Lung (tissue), 12 donors: ENCODE measurements at regions not wholly inside any gene's neighbourhood (a gene's known extent, or its start where the extent isn't known, plus 50 kb on each side); places are given as distances from the start of the nearest gene placed in this dataset. TPM values are rescaled to one million over a fixed set of nuclear protein-coding genes. Genes with fewer than 3 reads are reported as not detected.

Experiments
- ATAC-seq: fragments of 200-7000 bp; cut with Tn5 transposase; one replicate; pipeline ENCODE4 v1.9.1; 2020; ENCODE audit warnings: moderate number of reproducible peaks; ENCODE audit not compliant: insufficient read depth, low FRiP score
- DNase-seq, 3 donors: peaks; one replicate each; pipeline ENCODE4 v3.0.0-alpha.2; 2013 to 2017
- H3K27ac ChIP-seq, 2 donors: one replicate each; pipeline ENCODE4 v1.5.1; 2013; ENCODE audit warnings: mild to moderate bottlenecking in 2 of 2, moderate library complexity in 2 of 2, control low read depth in 1 of 2, inconsistent platforms in 1 of 2, low read depth in 1 of 2, low read length in 1 of 2
- H3K27me3 ChIP-seq, 3 donors: one replicate each; pipeline ENCODE4 v1.5.1; 2013; ENCODE audit warnings: low read length in 2 of 3; ENCODE audit not compliant: control insufficient read depth in 3 of 3, insufficient read depth in 3 of 3
- H3K36me3 ChIP-seq, 4 donors: one replicate each; pipeline ENCODE4 v1.5.1; 2013; ENCODE audit warnings: low read length in 4 of 4, mild to moderate bottlenecking in 1 of 4, moderate library complexity in 1 of 4; ENCODE audit not compliant: control insufficient read depth in 4 of 4, insufficient read depth in 4 of 4
- H3K4me1 ChIP-seq, 5 donors: one replicate each; pipeline ENCODE4 v1.5.1; 2013; ENCODE audit warnings: low read length in 5 of 5, mild to moderate bottlenecking in 2 of 5, moderate library complexity in 1 of 5; ENCODE audit not compliant: control insufficient read depth in 5 of 5, insufficient read depth in 5 of 5
- H3K4me3 ChIP-seq: one replicate; pipeline ENCODE4 v1.5.1; 2013; ENCODE audit warnings: mild to moderate bottlenecking, control low read depth, moderate library complexity
- H3K9ac ChIP-seq, 2 donors: one replicate each; pipeline ENCODE4 v1.5.1; 2013; ENCODE audit warnings: low read length in 2 of 2, control low read depth in 1 of 2; ENCODE audit not compliant: insufficient read depth in 1 of 2
- H3K9me3 ChIP-seq, 4 donors: one replicate each; pipeline ENCODE4 v1.5.1; 2013; ENCODE audit warnings: low read length in 3 of 4, mild to moderate bottlenecking in 1 of 4, moderate library complexity in 1 of 4; ENCODE audit not compliant: control insufficient read depth in 4 of 4, insufficient read depth in 3 of 4
- WGBS, 2 donors: extraction: QIAGEN DNeasy Blood & Tissue Kit; methylation state at CpG; one replicate each; pipeline ENCODE4 v1.1.7; 2013; 5-methylcytosine and 5-hydroxymethylcytosine counted together
- small RNA-seq: library from RNA; depleted of rRNA; stranded (forward); fragments of <200 nt; gene quantifications from one replicate; pipeline ENCODE3, GENCODE V24; 2014; ENCODE audit warnings: low replicate concordance
- TF ChIP-seq, protein P1 (sequence below): IDR thresholded peaks from 2 replicates; pipeline ENCODE4 v1.5.1; 2012; ENCODE audit warnings: mild to moderate bottlenecking; ENCODE audit errors: control extremely low read depth, extremely low read depth
- donor health status: control.
- donor health status: control.
- donor health status: Bipolar disorder and iron deficiency.
- donor health status: healthy.
- donor health status: DM: yes; HTN: yes; CAD: no.

DNA sequence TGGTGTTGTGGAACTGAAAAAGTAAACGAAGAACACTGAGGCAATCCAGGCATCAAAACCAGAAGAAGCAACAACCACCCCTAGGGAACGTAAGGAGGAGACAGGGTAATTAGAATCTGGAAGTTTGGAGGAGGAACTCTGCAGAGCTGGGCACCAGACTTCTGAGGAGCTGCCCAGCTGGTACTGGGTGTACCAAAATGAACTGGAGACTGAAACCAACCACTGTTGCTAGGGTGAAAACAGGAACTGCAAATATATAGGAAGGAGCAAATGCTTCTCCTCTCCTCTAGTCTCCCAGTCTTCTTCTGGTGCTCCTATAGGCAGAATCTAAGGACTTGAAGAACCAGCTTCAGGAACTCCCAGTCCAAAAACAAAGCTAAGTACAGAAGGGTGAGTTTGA is 189.8 kb downstream of the ELAVL2 start:
- 68 to 74% methylated on average over 2 of the region's 2 CpGs for WGBS, 2 donors
- Histone ChIP-seq H3K36me3 (no peaks in the 10 kb centered on the region), H3K4me3 (no peak overlapping the region), H3K9me3 (no peaks in the 10 kb centered on the region), H3K27me3 (no peaks in the 10 kb centered on the region), H3K9ac (no peak overlapping the region), H3K27ac (no peak overlapping the region), H3K4me1 (no peaks in the 10 kb centered on the region)
- no peak for ATAC-seq
- TF ChIP-seq, protein P1, sequence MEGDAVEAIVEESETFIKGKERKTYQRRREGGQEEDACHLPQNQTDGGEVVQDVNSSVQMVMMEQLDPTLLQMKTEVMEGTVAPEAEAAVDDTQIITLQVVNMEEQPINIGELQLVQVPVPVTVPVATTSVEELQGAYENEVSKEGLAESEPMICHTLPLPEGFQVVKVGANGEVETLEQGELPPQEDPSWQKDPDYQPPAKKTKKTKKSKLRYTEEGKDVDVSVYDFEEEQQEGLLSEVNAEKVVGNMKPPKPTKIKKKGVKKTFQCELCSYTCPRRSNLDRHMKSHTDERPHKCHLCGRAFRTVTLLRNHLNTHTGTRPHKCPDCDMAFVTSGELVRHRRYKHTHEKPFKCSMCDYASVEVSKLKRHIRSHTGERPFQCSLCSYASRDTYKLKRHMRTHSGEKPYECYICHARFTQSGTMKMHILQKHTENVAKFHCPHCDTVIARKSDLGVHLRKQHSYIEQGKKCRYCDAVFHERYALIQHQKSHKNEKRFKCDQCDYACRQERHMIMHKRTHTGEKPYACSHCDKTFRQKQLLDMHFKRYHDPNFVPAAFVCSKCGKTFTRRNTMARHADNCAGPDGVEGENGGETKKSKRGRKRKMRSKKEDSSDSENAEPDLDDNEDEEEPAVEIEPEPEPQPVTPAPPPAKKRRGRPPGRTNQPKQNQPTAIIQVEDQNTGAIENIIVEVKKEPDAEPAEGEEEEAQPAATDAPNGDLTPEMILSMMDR, result no peak
- no peak for DNase-seq

DNA sequence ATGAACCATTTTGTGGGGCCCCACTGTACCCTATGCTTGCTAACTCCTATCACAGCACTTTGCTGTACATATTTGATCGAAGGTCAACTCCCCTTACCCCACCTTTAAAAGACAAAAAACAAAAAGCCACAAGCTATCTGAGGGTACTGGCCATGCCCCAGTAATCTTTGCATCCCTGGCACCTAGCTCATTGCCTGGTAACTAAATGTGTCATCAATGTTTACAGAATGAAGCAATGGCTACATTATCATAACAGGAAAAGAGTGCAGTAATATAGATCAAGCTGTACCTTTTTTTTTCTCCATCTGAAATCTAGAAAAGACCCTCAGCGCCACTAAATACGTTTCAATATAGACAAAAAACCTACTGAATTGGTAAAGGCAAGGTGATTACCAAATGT is 188.0 kb downstream of the ELAVL2 start:
- H3K4me3 ChIP-seq, result no peak overlapping the region
- H3K4me1 ChIP-seq, result no peaks in the 10 kb centered on the region
- DNase-seq, result no peak
- no peak overlapping the region for H3K9ac ChIP-seq
- no peaks in the 10 kb centered on the region for H3K36me3 ChIP-seq
- no peaks in the 10 kb centered on the region for H3K9me3 ChIP-seq
- 87 to 88% methylated on average over 3 of the region's 3 CpGs for WGBS, 2 donors
- H3K27me3 ChIP-seq, result no peaks in the 10 kb centered on the region
- ATAC-seq, result no peak
- TF ChIP-seq, protein P1, result no peak
- H3K27ac ChIP-seq, result no peak overlapping the region

DNA sequence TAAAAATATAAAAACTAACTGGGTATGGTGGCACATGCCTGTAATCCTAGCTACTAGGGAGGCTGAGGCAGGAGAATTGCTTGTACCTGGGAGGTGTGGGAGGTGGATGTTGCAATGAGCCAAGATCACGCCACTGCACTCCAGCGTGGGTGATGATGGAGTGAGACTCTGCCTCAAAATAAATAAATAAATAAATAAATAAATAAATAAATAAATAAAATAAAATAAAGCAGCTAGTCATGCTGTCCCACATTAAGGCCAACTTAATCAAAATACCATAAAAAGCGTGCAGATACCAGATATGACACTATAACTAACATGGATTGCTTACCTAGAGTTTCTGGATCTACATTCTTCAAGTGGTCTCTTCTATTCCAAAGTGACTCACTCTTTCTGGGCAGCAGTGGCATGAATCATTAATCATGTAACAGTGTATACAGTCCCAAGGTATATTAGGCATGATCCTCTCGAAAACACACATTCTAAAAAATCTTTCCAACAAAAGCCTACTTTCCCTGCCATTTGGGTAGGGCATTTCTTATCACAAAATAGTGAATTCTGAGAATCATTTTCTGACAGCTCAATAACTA is 187.1 kb downstream of the ELAVL2 start:
- Histone ChIP-seq H3K36me3 (no peaks in the 10 kb centered on the region), H3K27me3 (no peaks in the 10 kb centered on the region), H3K9me3 (no peaks in the 10 kb centered on the region), H3K4me1 (no peaks in the 10 kb centered on the region), H3K27ac (no peak overlapping the region), H3K4me3 (no peak overlapping the region), H3K9ac (no peak overlapping the region)
- 89 to 94% methylated on average over 4 of the region's 4 CpGs for WGBS, 2 donors
- ATAC-seq (no peak), DNase-seq (no peak)
- TF ChIP-seq, protein P1, result no peak

Small RNAs in the stretch of these regions (small RNA-seq; reads per million reads assigned to genes)
- gene SUMO2P2, result not detected
